GM19467 (cell line): ENCODE measurements at regions not wholly inside any gene's neighbourhood (a gene's known extent, or its start where the extent isn't known, plus 50 kb on each side); places are given as distances from the start of the nearest gene placed in this dataset.
"Not testable (repeated sequence)": the region's sequence is repeated elsewhere in the genome, so short reads cannot be mapped to it uniquely, and the experiment has no call there.

Source experiments
- ATAC-seq: cut with Tn5 transposase; IDR thresholded peaks from one replicate; pipeline ENCODE4 v1.9.1; 2021; ENCODE audit warnings: mild to moderate bottlenecking, moderate library complexity; ENCODE audit not compliant: unreplicated experiment

DNA sequence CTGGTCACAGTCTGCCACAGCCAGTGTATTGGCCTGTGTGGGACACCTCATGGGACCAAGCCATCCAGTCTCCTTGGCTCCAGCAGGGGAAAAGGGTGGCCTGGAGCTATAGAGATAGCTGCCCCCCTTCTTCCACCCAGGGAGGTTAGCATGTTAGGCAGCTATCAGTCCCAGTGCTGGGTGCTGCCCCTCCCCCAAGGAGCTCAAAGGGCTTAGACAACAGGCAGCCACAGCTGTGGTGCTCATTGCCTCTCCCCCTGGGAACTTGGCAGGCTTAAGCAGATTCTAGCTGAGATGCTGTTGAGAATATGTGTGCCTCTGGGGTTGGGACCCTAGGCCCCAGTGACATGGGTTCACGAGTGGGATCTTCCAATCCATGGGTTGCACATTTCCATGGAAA is 226.0 kb upstream of the PTGER4 start:
- no peak for ATAC-seq

GRCh38 chr5:40452874-40453624 is 226.7 kb upstream of the PTGER4 start:
- ATAC-seq: no peak

DNA sequence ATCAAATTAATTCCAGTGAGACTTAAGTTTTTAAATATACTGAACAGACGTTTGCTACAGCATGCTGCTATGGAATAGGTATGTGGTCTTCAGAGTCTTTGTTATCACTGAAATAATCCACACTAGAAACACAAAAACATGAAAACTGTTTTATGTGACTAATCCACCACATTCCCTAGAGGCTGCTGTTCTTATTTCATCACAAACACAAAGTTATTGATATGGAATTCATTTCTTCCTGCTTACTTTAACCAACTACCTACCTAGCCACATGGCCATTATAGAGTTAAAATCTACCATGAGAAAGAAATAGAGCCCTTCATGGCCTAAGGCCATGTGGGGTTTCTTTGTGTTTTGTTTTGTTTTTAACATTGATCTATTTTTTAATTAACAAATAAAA is 232.3 kb upstream of the PTGER4 start:
- no peak for ATAC-seq

DNA sequence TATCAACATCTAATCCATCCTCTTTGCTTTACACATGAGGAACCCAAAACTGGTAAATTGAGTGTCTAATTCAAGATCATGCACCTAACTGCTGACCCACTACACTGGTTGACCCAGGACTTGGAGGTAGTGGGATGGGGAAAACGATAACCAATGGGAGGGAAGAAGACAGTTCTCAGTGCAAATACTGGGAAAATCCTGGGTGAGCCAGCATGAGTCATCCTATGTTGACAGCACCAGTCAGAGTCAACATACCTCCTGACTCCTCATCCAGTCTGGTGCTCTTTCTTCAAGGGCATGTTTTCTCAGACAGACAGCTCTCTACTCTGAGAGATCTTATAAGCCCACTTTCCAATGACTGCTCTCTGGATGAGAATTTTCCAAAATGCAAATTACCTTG is 232.8 kb upstream of the PTGER4 start:
- ATAC-seq: no peak

DNA sequence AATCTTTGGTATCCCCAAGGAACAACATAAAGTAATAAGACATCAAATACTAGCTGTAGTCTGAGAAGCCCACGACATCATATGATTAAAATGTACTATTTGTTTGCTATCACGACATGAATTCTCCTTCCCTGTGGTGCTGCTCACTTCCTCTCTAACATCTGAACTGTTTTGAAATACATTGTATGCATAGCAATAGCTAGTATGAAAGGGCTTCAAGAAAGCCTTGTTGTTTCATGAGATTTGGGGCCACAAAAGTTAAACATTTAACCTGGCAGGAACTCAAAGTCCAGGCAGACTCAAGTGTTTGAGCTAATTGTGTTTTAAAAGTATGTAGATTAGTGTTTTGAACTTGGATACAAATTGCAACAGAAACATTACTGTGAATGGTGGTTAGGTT is 237.4 kb upstream of the PTGER4 start:
- ATAC-seq: peak; percentile 47

- ATAC-seq: no peak
These were observed 238.0 kb upstream of the PTGER4 start for GRCh38 chr5:40441733-40442132.

DNA sequence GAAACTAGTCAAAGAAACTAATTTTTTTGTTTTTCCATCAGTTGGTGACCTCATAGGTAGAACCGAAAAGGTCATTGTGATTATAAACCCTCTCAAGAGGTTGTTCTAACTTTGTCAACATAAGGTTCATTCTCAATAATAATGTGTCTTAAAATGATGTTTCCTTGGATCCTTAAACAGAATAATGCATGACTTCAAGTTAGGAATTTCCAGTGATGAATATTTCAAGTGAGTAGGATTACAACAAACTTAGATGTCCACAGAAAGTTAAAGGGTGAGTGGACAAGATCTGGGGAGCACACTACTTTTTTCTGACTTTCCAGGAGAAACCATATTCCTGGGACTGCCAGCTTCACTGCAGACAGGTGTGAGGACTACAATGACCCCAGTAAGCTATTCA is 239.0 kb upstream of the PTGER4 start:
- ATAC-seq: no peak

GRCh38 chr5:40439103-40439502 is 240.6 kb upstream of the PTGER4 start:
- not testable (repeated sequence) for ATAC-seq

DNA sequence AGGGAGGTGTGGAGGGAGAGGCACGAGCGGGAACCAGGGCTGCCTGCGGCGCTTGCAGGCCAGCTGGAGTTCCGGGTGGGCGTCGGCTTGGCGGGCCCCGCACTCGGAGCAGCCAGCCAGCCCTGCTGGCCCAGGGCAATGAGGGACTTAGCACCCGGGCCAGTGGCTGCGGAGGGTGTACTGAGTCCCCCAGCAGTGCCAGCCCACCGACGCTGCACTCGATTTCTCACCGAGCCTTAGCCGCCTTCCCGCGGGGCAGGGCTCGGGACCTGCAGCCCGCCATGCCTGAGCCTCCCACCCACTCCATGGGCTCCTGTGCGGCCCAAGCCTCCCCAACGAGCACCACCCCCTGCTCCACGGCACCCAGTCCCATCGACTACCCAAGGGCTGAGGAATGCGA is 241.1 kb upstream of the PTGER4 start:
- not testable (repeated sequence) for ATAC-seq

DNA sequence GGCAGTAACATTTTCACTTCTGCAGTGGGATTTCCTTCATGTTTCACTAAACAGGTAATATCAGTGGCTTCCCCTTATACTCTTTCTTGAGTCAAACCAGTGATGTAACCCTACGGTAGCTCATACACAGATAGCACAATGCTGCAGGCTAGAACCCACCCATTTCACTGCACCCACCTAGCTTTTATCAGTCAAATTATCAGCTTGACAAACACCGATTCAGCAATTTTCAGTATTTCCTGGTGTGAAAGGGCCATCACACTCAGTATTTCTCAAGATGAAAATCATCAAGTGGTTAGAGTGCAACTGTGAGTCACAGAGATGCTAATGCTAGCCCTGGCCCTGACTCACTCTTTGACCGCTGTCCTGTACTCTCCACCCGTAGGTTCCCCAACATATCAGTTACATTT is 242.3 kb upstream of the PTGER4 start:
- peak; percentile 49 for ATAC-seq

GRCh38 chr5:40436535-40437237 is 243.0 kb upstream of the PTGER4 start:
- peak; percentile 67 for ATAC-seq

GRCh38 chr5:40435706-40436105 is 244.0 kb upstream of the PTGER4 start:
- not testable (repeated sequence) for ATAC-seq

DNA sequence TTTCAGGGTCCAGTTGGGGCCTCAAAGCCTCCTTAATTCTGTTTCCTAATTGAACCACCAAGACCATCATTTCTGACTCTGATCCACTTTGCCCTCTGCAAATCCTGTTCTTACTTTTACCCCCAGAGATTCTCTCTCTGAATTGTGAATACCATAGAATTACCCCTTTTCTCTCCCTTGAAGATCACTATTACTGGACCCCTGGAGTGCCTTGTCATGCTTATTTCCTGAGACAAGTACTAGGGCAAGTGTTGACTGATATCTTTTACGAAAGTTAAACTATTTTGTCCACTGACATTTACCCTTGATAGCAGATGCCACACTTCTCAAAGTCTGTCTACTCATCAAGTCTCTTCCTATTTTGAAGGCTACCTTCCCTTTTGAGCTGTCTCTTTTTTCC is 246.9 kb upstream of the PTGER4 start:
- no peak for ATAC-seq

DNA sequence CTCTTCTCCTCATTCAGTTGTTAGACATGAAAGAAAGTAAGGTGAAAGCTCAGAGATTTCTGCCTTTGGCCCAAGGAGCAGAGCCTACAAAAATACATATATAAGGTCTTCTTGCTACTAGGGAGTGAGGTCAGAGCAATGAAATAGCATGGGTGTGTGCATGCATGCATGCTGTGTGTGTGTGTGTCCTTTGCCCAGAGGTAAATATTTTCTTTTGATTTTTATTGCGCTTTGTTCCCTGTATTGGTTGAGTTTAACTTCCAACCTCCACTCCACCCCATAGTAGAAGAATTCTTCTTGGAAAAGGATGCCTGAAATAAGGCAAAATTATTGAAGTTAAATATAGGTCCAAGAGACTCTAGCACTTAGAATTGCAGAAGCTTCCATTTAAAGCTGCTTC is 248.0 kb upstream of the PTGER4 start:
- ATAC-seq: no peak

- no peak for ATAC-seq
These were observed 249.5 kb upstream of the PTGER4 start for GRCh38 chr5:40430101-40430710.

GRCh38 chr5:40429258-40430100 is 250.2 kb upstream of the PTGER4 start:
- no peak for ATAC-seq

DNA sequence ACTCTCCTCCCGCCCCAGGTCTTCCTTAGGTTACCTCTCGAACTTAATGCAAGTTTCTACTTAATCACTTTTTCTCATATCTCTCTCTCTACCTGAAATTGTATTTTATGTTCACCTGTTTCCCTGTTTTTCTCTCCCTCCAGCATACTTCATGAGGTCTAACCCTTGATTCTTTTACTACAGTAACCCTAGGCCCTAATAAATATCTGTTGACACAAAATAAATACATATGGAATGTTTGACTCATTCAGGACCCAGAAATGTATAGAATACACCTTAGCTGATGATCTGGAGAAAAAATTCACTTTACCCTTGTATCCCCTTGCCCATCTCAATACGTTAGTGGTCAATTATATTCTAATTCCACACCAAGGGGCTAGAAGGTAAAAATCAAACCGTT is 250.9 kb upstream of the PTGER4 start:
- no peak for ATAC-seq

DNA sequence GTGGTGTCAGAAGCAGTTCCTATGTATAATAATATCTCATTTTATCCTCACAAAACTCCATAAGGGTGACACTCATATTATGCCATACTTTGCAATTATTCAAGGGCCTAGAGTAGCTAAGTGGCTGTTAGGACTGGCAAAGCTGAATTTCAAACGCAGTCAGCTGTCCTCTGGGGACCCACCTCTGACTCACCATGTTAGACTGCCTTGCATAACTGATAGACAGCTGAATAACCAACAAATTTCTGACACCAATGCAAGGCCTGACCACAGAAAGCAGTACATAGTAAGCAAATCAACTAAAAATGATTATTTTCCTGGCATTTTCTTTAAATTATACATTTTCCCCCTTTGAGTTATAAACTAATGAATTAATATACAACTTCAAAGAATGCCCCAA is 251.6 kb upstream of the PTGER4 start:
- ATAC-seq: no peak

DNA sequence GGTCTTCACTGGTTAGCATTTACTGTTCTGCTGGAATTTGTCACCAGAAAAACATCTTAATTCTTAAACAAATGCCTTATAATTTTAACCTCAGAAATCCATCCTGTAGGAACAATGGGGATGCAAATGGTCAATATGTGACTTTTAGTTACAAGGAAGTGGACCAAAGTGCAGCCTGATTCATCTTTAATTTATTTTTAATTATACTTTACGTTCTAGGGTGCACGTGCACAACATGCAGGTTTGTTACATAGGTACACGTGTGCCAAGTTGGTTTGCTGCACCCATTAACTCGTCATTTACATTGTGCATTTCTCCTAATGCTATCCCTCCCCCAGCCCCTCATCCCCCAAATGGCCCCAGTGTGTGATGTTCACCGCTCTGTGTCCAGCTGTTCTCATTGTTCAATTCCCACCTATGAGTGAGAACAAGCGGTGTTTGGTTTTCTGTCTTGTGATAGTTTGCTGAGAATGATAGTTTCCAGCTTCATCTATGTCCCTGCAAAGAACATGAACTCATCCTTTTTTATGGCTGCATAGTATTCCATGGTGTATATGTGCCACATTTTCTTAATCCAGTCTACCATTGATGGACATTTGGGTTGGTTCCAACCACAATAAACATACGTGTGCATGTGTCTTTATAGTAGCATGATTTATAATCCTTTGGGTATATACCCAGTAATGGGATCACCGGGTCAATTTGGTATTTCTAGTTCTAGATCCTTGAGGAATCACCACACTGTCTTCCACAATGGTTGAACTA is 262.5 kb upstream of the PTGER4 start:
- not testable (repeated sequence) for ATAC-seq

DNA sequence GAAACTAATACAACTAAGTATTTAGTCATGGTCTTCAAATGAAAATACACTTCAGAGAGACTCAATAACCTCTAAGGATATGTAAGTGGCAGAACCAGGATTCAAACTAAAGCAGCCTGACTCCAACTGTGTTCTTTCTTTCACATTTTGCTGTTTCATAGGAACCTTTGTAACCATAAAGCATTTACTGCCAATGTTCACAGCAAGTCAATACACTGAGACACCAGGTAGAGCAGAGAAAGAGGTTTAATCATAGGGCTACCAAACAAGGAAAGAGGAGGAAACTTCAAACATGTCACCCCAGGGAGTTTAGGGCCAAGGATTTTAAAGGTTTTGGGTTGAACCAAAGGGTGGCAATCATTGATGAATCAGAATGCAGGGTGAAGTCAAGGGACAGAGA is 263.1 kb upstream of the PTGER4 start:
- no peak for ATAC-seq
